GM12875 (cell line): ENCODE measurements at regions not wholly inside any gene's neighbourhood (a gene's known extent, or its start where the extent isn't known, plus 50 kb on each side); places are given as distances from the start of the nearest gene placed in this dataset.

Source experiments
- H3K4me3 ChIP-seq: one replicate; pipeline ENCODE4 v1.5.1; 2011; ENCODE audit warnings: low read depth, low read length, control low read depth
- TF ChIP-seq, protein P1 (sequence below): IDR thresholded peaks from 2 replicates; pipeline ENCODE4 v1.5.1; 2011; ENCODE audit warnings: low read depth, mild to moderate bottlenecking, control low read depth, inconsistent platforms, low read length, moderate library complexity, borderline replicate concordance; ENCODE audit not compliant: insufficient read depth

DNA sequence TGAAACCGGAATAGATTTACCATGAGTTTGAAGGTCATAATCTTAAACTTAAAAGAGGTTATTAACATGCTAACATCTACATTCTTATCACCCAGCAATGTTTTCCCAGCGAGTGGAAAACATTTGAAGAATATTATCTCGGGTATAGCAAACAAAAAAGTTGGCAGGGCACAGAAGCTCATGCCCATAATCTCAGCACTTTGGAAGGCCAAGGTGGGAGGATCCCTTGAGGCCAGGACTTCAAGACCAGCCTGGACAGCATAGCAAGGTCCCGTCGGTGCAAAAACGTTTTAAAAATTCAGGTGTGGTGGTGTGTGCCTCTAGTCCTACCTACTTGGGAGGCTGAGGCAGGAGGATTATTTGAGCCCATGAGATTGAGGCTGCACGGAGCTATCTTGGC is 213.5 kb downstream of the MANEA start:
- no peak overlapping the region for H3K4me3 ChIP-seq
- TF ChIP-seq, protein P1, sequence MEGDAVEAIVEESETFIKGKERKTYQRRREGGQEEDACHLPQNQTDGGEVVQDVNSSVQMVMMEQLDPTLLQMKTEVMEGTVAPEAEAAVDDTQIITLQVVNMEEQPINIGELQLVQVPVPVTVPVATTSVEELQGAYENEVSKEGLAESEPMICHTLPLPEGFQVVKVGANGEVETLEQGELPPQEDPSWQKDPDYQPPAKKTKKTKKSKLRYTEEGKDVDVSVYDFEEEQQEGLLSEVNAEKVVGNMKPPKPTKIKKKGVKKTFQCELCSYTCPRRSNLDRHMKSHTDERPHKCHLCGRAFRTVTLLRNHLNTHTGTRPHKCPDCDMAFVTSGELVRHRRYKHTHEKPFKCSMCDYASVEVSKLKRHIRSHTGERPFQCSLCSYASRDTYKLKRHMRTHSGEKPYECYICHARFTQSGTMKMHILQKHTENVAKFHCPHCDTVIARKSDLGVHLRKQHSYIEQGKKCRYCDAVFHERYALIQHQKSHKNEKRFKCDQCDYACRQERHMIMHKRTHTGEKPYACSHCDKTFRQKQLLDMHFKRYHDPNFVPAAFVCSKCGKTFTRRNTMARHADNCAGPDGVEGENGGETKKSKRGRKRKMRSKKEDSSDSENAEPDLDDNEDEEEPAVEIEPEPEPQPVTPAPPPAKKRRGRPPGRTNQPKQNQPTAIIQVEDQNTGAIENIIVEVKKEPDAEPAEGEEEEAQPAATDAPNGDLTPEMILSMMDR, result no peak

DNA sequence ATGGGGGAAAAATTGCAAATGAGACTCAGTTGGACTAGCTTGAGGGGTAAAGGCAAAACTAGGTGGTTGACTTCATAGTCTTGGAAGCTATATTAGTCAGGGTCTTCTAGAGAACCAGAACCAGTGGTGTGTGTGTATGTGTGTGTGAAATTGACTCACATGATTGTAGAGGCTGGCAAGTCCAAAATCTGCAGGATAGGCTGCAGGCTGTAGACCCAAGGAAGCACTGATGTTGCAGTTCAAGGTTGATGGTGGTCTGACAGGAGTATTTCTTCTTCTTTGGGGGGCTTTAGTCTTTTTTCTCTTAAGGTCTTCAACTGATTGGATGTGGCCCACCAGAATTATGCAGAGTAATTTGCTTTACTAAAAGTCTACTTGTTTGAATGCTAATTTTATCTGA is 217.4 kb downstream of the MANEA start:
- TF ChIP-seq, protein P1, result no peak
- no peak overlapping the region for H3K4me3 ChIP-seq

GRCh38 chr6:95795927-95796326 is 218.6 kb downstream of the MANEA start:
- no peak overlapping the region for H3K4me3 ChIP-seq
- TF ChIP-seq, protein P1, result no peak

- no peak overlapping the region for H3K4me3 ChIP-seq
- TF ChIP-seq, protein P1, result no peak
Observed at GRCh38 chr6:95797054-95797453, 218.7 kb upstream of the FUT9 start.

DNA sequence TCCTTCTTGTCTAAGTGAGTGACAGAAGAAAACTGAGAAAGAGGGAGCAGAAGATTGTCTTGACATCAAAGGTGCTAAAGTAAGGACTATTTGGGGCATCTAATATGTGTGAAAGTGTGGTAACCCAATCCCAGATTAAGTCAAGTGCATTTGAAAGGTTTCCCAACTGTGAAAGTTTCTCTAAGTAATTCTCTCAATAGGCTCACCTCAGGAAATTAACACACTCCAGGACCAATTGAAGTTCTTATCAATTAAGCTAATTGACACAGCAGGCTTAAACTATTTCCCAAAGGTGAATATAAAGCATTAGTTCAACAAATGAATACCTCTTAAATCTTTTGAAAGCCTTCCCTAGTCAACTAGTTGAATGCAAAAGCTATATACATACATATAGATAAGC is 212.8 kb upstream of the FUT9 start:
- H3K4me3 ChIP-seq, result no peak overlapping the region
- TF ChIP-seq, protein P1, result no peak

- TF ChIP-seq, protein P1, result no peak
Observed at GRCh38 chr6:95803889-95804288, 211.9 kb upstream of the FUT9 start.

GRCh38 chr6:95804847-95805541 is 210.8 kb upstream of the FUT9 start:
- TF ChIP-seq, protein P1, result no peak
- H3K4me3 ChIP-seq, result no peak overlapping the region

More at GRCh38 chr6:95803889-95804288, 211.9 kb upstream of the FUT9 start:
- no peak overlapping the region for H3K4me3 ChIP-seq
